Esophagus squamous epithelium (tissue), 4 donors: ENCODE measurements at regions not wholly inside any gene's neighbourhood (a gene's known extent, or its start where the extent isn't known, plus 50 kb on each side); places are given as distances from the start of the nearest gene placed in this dataset.
"Not testable (repeated sequence)": the region's sequence is repeated elsewhere in the genome, so short reads cannot be mapped to it uniquely, and the experiment has no call there.

Source experiments
- CTCF ChIP-seq, 6 experiments: fragments of 450-650 bp in 4 of 6; fragments of 200-600 bp in 2 of 6; sonication (generic) in 2 of 6; IDR thresholded peaks; one replicate each; pipeline ENCODE4 v1.5.1; 2016 to 2019; ENCODE audit warnings: antibody characterized with exemption in 6 of 6, mild to moderate bottlenecking in 4 of 6, moderate library complexity in 4 of 6
- POLR2A ChIP-seq, 4 donors: fragments of 450-650 bp; IDR thresholded peaks; one replicate each; pipeline ENCODE4 v1.6.1; 2017; ENCODE audit warnings: antibody characterized with exemption in 4 of 4, mild to moderate bottlenecking in 4 of 4, moderate library complexity in 3 of 4

DNA sequence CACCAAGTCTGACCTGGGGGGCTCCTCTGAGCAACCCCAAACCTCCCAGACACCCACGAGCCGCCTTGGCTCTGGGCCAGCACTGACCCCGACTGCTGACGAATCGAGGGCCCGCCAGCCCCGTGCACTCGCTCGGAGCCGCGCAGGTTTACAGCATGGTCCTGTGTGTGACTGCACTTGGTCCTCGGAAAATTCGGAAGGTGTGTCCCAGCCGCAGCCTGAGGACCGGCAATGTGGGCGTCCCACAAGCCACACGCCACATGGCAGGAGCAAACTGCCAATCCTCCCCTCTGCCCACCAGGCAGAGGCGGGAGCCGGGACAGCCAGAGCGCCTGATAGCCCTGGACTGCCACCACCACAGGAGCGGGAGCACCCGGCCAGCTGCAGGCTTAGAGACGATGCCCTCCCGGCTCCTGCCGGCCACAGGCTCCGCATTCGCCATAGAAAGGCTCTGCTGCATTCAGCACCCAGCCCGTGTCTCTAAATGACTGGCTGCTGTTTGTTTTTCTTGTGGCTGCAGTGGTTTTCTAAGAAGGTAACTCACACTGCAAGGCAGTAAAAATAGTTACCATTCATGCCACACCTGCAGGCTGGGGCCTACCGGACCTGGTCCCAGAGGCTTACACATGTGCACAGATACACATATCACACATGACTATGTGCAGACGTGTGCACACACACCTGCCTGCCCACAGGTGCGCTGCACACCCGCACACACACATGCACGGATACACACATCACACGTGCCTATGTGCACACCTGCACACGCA lies 5415.3 kb upstream of the TPTE start:
- not testable (repeated sequence) for TF ChIP-seq CTCF, POLR2A (IDR thresholded peaks at IDR 0.05)
